Activated naive CD8-positive, alpha-beta T cell treated with anti-CD3 and anti-CD28 coated beads, Interleukin-2, amount 50 U/mL, for 16 hours (primary cell): ENCODE measurements at regions not wholly inside any gene's neighbourhood (a gene's known extent, or its start where the extent isn't known, plus 50 kb on each side); places are given as distances from the start of the nearest gene placed in this dataset.

Experiments
- DNase-seq: peaks from one replicate; pipeline ENCODE4 v3.0.0-alpha.2; 2020; ENCODE audit warnings: low read depth, low spot score

- DNase-seq, result no peak
Measured at GRCh38 chr12:92496790-92497189, 206.0 kb upstream of the PLEKHG7 start.

- no peak for DNase-seq
Measured at GRCh38 chr12:92495108-92495507, 207.7 kb upstream of the PLEKHG7 start.

- DNase-seq, result no peak
Measured at GRCh38 chr12:92493816-92494215, 209.0 kb upstream of the PLEKHG7 start.

- no peak for DNase-seq
Measured at GRCh38 chr12:92492995-92493394, 209.8 kb upstream of the PLEKHG7 start.

GRCh38 chr12:92492291-92492690 is 210.5 kb upstream of the PLEKHG7 start:
- no peak for DNase-seq

- DNase-seq, result no peak
Measured at GRCh38 chr12:92489781-92490180, 213.0 kb upstream of the PLEKHG7 start.

- DNase-seq, result no peak
Measured at GRCh38 chr12:92488735-92489134, 214.1 kb upstream of the PLEKHG7 start.

GRCh38 chr12:92487138-92487485 is 215.7 kb upstream of the PLEKHG7 start:
- DNase-seq, result no peak

- no peak for DNase-seq
Measured at GRCh38 chr12:92486443-92487137, 216.2 kb upstream of the PLEKHG7 start.

GRCh38 chr12:92485351-92486348 is 217.1 kb upstream of the PLEKHG7 start:
- DNase-seq, result no peak

GRCh38 chr12:92482599-92482998 is 220.2 kb upstream of the PLEKHG7 start:
- no peak for DNase-seq

GRCh38 chr12:92481066-92481465 is 221.7 kb upstream of the PLEKHG7 start:
- no peak for DNase-seq

- no peak for DNase-seq
Measured at GRCh38 chr12:92478692-92479091, 224.1 kb upstream of the PLEKHG7 start.

- no peak for DNase-seq
Measured at GRCh38 chr12:92476844-92477243, 225.9 kb upstream of the PLEKHG7 start.

GRCh38 chr12:92473564-92473963 is 229.2 kb upstream of the PLEKHG7 start:
- no peak for DNase-seq

GRCh38 chr12:92472201-92472600 is 230.6 kb upstream of the PLEKHG7 start:
- no peak for DNase-seq

- no peak for DNase-seq
Measured at GRCh38 chr12:92471551-92471950, 231.2 kb upstream of the PLEKHG7 start.

GRCh38 chr12:92470608-92471021 is 232.2 kb upstream of the PLEKHG7 start:
- DNase-seq, result peak; percentile 13

- DNase-seq, result no peak
Measured at GRCh38 chr12:92469837-92470236, 233.0 kb upstream of the PLEKHG7 start.

- no peak for DNase-seq
Measured at GRCh38 chr12:92468358-92469020, 234.3 kb upstream of the PLEKHG7 start.

- no peak for DNase-seq
Measured at GRCh38 chr12:92467886-92468285, 234.9 kb upstream of the PLEKHG7 start.
